Fibroblast of lung (primary cell): ENCODE measurements at regions not wholly inside any gene's neighbourhood (a gene's known extent, or its start where the extent isn't known, plus 50 kb on each side); places are given as distances from the start of the nearest gene placed in this dataset.

ENCODE experiments used
- CTCF ChIP-seq, 2 donors: IDR thresholded peaks in 1 of 2; conservative IDR thresholded peaks in 1 of 2; 1 replicate in 1 of 2; 2 replicates in 1 of 2; pipeline ENCODE4 v1.5.1; 2011 to 2012; ENCODE audit warnings: low read length in 2 of 2, control low read depth in 1 of 2, inconsistent platforms in 1 of 2, low read depth in 1 of 2, mild to moderate bottlenecking in 1 of 2
- EZH2 ChIP-seq: IDR thresholded peaks from 2 replicates; pipeline ENCODE4 v1.5.1; 2012; ENCODE audit warnings: low read length, control low read depth, mild to moderate bottlenecking; ENCODE audit errors: missing control alignments

GRCh38 chr5:63603996-63604395 is 358.2 kb downstream of the HTR1A start:
- TF ChIP-seq CTCF (conservative IDR thresholded peaks at IDR 0.05 in 1 of 2, IDR thresholded peaks at IDR 0.05 in 1 of 2; ENCODE audit: low read depth in 1 of 2, low read length in 2 of 2) (no peak), EZH2 (no peak)
